Urothelium cell line (cell line): ENCODE measurements at regions not wholly inside any gene's neighbourhood (a gene's known extent, or its start where the extent isn't known, plus 50 kb on each side); places are given as distances from the start of the nearest gene placed in this dataset.

ENCODE experiments used
- DNase-seq: peaks from one replicate; pipeline ENCODE4 v3.0.0; 2011; ENCODE audit warnings: low spot score, mixed read lengths
- FAIRE-seq: peaks from 2 replicates; lab custom pipeline; 2011; peaks lifted over from hg19 to GRCh38; lab: Jason Lieb, UNC

- FAIRE-seq (no peak), DNase-seq (no peak)
Measured at GRCh38 chr3:128515-129172, 67.9 kb upstream of the CHL1 start.

DNA sequence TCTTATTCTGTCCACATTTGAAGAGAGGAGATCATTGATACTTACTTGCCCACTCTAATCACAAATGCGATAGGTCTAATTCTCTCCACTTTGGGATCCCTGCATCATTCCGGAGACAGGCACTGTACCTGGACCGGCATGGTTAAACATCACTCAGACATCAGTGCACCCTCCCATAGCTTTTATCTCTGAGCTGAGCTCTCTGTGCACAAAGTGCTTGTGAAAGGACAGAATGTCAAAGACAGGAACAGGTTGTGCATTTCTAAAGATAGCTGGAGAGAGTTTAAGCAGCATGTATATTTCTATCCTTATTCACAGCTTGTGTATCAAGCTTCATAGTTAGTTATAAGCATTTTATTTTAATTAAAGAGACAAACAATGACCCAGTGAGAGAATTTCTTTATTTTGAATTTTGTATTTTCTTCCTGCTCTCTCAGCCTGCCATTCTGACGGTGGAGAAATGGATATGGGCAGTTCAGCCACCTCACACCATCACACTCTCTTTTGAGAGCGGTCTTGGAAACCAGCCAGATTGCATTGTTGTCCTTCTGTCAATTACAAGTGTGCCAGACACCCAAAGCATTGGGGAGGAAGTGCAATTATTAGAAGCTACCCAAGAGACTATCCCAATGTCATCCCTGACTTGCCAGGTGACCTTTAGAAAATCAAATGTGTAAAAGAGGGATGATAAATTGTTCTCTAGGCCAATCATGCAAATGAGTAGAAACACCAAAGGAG lies 65.2 kb upstream of the CHL1 start:
- DNase-seq (no peak), FAIRE-seq (no peak)

DNA sequence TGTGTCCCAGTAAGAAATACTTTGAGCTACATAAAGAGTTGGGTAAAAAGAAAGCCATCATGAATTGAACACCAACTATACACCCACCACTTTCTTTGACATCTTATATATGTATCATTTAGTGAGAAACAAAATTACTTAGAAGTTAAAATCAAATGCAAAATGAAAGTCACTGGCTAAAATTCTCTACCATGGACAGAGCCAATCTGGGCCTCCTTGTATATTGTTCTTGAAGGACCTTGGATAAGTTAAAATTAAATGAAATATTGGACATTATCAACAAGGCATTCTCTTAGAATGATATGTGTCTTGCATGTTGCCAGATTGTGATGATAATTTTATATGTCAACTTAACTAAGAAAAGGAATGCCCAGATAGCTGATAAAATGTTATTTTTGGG lies 64.2 kb upstream of the CHL1 start:
- no peak for FAIRE-seq
- DNase-seq = no peak

GRCh38 chr3:132904-133303 lies 63.7 kb upstream of the CHL1 start:
- no peak for FAIRE-seq

GRCh38 chr3:140748-141330 lies 55.7 kb upstream of the CHL1 start:
- no peak for DNase-seq
- no peak for FAIRE-seq

More at GRCh38 chr3:132904-133303, 63.7 kb upstream of the CHL1 start:
- DNase-seq = no peak
